Thoracic aorta (tissue), 2 donors: ENCODE measurements at regions not wholly inside any gene's neighbourhood (a gene's known extent, or its start where the extent isn't known, plus 50 kb on each side); places are given as distances from the start of the nearest gene placed in this dataset.

ENCODE experiments used
- ATAC-seq: fragments of 150-250 bp; one replicate; pipeline ENCODE4 v1.8.0; 2017; ENCODE audit warnings: low read depth; ENCODE audit not compliant: insufficient number of reproducible peaks, low FRiP score
- DNase-seq: peaks from one replicate; pipeline ENCODE4 v3.0.0-alpha.2; 2020; ENCODE audit warnings: low spot score
- H3K27ac ChIP-seq, 2 donors: fragments of 200-600 bp; sonication (generic); 1 replicate in 1 of 2; 2 replicates in 1 of 2; pipeline ENCODE4 v1.5.1; 2016; ENCODE audit warnings: mild to moderate bottlenecking in 2 of 2, moderate library complexity in 2 of 2
- H3K27me3 ChIP-seq: fragments of 200-600 bp; sonication (generic); replicated peaks from 2 replicates; pipeline ENCODE4 v1.6.0; 2016; ENCODE audit warnings: mild to moderate bottlenecking; ENCODE audit not compliant: insufficient read depth
- H3K36me3 ChIP-seq: fragments of 200-600 bp; sonication (generic); one replicate; pipeline ENCODE4 v1.5.1; 2016
- H3K4me1 ChIP-seq, 2 donors: fragments of 200-600 bp; sonication (generic); 1 replicate in 1 of 2; 2 replicates in 1 of 2; pipeline versions ENCODE4 v1.5.1 to v1.6.0; 2016; ENCODE audit warnings: low read depth in 2 of 2, mild to moderate bottlenecking in 1 of 2; ENCODE audit not compliant: control insufficient read depth in 1 of 2
- H3K4me3 ChIP-seq: fragments of 200-600 bp; sonication (generic); 2 replicates; pipeline ENCODE4 v1.5.1; 2016; ENCODE audit warnings: mild to moderate bottlenecking
- H3K9me3 ChIP-seq: fragments of 200-600 bp; sonication (generic); 2 replicates; pipeline ENCODE4 v1.5.1; 2016
- CTCF ChIP-seq: fragments of 200-600 bp; sonication (generic); IDR thresholded peaks from one replicate; pipeline ENCODE4 v1.5.1; 2019; ENCODE audit warnings: antibody characterized with exemption

- no peaks in the 10 kb centered on the region for H3K9me3 ChIP-seq
- H3K27me3 ChIP-seq: no peaks in the 10 kb centered on the region
- no peak overlapping the region for H3K27ac ChIP-seq
- no peaks in the 10 kb centered on the region for H3K36me3 ChIP-seq
- ATAC-seq: no peak
- H3K4me3 ChIP-seq: no peak overlapping the region
- H3K4me1 ChIP-seq: no peaks in the 10 kb centered on the region
- TF ChIP-seq CTCF: no peak
- no peak for DNase-seq
Measured at GRCh38 chr13:38002606-38003005, 133.0 kb upstream of the TRPC4 start.

- no peaks in the 10 kb centered on the region for H3K36me3 ChIP-seq
- no peak for DNase-seq
- H3K4me3 ChIP-seq: no peak overlapping the region
- TF ChIP-seq CTCF: no peak
- no peak for ATAC-seq
- no peaks in the 10 kb centered on the region for H3K4me1 ChIP-seq
- no peaks in the 10 kb centered on the region for H3K9me3 ChIP-seq
- no peak overlapping the region for H3K27ac ChIP-seq
- H3K27me3 ChIP-seq: no peaks in the 10 kb centered on the region
Measured at GRCh38 chr13:37997641-37998040, 128.1 kb upstream of the TRPC4 start.

- TF ChIP-seq CTCF: no peak
- ATAC-seq (no peak), DNase-seq (no peak)
- H3K36me3 ChIP-seq: no peaks in the 10 kb centered on the region
- H3K27me3 ChIP-seq: no peaks in the 10 kb centered on the region
- no peak overlapping the region for H3K4me3 ChIP-seq
- H3K4me1 ChIP-seq: no peaks in the 10 kb centered on the region
- no peak overlapping the region for H3K27ac ChIP-seq
- H3K9me3 ChIP-seq: no peaks in the 10 kb centered on the region
Measured at GRCh38 chr13:37995092-37995491, 125.5 kb upstream of the TRPC4 start.

- no peaks in the 10 kb centered on the region for H3K27me3 ChIP-seq
- ATAC-seq (no peak), DNase-seq (no peak)
- no peaks in the 10 kb centered on the region for H3K36me3 ChIP-seq
- no peak for TF ChIP-seq CTCF
- H3K4me3 ChIP-seq: no peak overlapping the region
- H3K27ac ChIP-seq: no peak overlapping the region
- H3K4me1 ChIP-seq: no peaks in the 10 kb centered on the region
- no peaks in the 10 kb centered on the region for H3K9me3 ChIP-seq
Measured at GRCh38 chr13:37986811-37987210, 117.2 kb upstream of the TRPC4 start.

GRCh38 chr13:37985281-37985680 lies 115.7 kb upstream of the TRPC4 start:
- H3K4me3 ChIP-seq: no peak overlapping the region
- DNase-seq (no peak), ATAC-seq (no peak)
- no peaks in the 10 kb centered on the region for H3K36me3 ChIP-seq
- H3K4me1 ChIP-seq: no peaks in the 10 kb centered on the region
- no peak overlapping the region for H3K27ac ChIP-seq
- H3K9me3 ChIP-seq: no peaks in the 10 kb centered on the region
- H3K27me3 ChIP-seq: no peaks in the 10 kb centered on the region
- TF ChIP-seq CTCF: no peak
